ENCODE measurements at regions not wholly inside any gene's neighbourhood (a gene's known extent, or its start where the extent isn't known, plus 50 kb on each side); places are given as distances from the start of the nearest gene placed in this dataset.
"Not testable (repeated sequence)": the region's sequence is repeated elsewhere in the genome, so short reads cannot be mapped to it uniquely, and the experiment has no call there.

DNA sequence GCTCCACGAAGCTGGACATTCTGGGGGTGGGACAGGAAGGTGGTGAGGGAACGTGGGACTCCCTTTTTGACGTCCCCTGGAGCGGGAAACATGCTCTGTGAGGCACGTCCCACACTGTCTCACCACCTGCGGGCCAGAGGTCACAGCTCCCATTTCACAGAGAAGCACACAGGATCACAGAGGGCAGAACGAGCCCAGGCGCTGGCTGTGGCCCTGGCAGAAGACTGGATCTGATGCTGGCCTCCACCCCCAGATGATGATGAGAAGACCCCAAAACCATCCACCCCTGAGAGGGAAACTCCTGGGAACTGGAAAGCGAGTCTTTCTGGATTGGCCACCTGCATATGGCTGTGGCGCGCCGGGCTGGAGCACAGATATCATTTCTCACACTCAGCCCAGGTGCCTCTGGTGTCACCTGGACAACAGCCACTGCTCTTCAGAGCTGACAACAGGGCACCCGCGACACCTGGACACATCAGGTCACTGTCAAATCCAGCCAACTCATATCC lies 216.2 kb downstream of the TUBA3C start:
- ATAC-seq = no peak
- H3K4me3 ChIP-seq (ENCODE audit: low read depth in 2 of 2, low read length in 2 of 2) = no peak overlapping the region
- in situ Hi-C loops (cut with HindIII; ENCODE audit: low pct_unique_long_range_greater_than_20kb, low sequenced_read_pairs) (no loop called here), intact Hi-C loops (cut with micrococcal nuclease; ENCODE audit: unreplicated experiment) (no loop called here)
- H3K27me3 ChIP-seq (ENCODE audit: control insufficient read depth, insufficient read depth, low read length) = no peaks in the 10 kb centered on the region
- ChIA-PET POLR2A (no interaction called here), CTCF (no interaction called here)
- no peaks in the 10 kb centered on the region for H3K36me3 ChIP-seq (ENCODE audit: control insufficient read depth, insufficient read depth, low read length)
- H3K9me3 ChIP-seq (ENCODE audit: control insufficient read depth, insufficient read depth, low read depth, low read length) = no peaks in the 10 kb centered on the region
- no peak overlapping the region for H3K27ac ChIP-seq (ENCODE audit: low read length)
- no peak for TF ChIP-seq TCF7L2 (IDR thresholded peaks at IDR 0.05; ENCODE audit: low read depth, low read length)
- TF ChIP-seq, protein P1, sequence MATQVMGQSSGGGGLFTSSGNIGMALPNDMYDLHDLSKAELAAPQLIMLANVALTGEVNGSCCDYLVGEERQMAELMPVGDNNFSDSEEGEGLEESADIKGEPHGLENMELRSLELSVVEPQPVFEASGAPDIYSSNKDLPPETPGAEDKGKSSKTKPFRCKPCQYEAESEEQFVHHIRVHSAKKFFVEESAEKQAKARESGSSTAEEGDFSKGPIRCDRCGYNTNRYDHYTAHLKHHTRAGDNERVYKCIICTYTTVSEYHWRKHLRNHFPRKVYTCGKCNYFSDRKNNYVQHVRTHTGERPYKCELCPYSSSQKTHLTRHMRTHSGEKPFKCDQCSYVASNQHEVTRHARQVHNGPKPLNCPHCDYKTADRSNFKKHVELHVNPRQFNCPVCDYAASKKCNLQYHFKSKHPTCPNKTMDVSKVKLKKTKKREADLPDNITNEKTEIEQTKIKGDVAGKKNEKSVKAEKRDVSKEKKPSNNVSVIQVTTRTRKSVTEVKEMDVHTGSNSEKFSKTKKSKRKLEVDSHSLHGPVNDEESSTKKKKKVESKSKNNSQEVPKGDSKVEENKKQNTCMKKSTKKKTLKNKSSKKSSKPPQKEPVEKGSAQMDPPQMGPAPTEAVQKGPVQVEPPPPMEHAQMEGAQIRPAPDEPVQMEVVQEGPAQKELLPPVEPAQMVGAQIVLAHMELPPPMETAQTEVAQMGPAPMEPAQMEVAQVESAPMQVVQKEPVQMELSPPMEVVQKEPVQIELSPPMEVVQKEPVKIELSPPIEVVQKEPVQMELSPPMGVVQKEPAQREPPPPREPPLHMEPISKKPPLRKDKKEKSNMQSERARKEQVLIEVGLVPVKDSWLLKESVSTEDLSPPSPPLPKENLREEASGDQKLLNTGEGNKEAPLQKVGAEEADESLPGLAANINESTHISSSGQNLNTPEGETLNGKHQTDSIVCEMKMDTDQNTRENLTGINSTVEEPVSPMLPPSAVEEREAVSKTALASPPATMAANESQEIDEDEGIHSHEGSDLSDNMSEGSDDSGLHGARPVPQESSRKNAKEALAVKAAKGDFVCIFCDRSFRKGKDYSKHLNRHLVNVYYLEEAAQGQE (IDR thresholded peaks at IDR 0.05; ENCODE audit: insufficient read depth in 1 of 2, low read depth in 2 of 2, low read length in 1 of 2) = no peak
- DNase-seq (ENCODE audit: low read depth, low spot score) = no peak
- H3K4me1 ChIP-seq (ENCODE audit: control insufficient read depth, insufficient read depth, low read length) = no peaks in the 10 kb centered on the region
- no TSS peak for BruUV-seq (replicated peaks)

DNA sequence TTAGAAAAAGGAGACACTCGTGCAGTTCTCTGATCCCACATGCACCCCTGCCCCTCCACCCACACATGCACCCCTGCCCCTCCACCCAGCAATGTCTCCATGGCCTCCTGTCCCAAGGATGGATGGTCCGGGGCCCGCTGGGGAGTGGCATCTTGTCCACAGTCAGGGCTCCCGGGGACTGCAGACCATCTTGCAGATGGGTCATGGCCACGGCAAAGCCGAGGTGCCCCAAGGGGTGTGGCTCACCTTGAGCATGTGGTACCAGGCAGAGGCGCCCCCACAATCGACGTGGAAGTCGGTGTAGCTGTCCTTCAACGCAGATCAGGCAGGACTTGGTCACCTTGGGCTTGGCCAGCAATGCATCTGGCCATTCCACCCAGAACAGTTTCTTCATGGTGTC lies 216.7 kb downstream of the TUBA3C start:
- BruUV-seq (replicated peaks) = no TSS peak
- DNase-seq (ENCODE audit: low read depth, low spot score) (no peak), ATAC-seq (no peak)
- H3K4me1 ChIP-seq (ENCODE audit: control insufficient read depth, insufficient read depth, low read length) = no peaks in the 10 kb centered on the region
- CTCF ChIA-PET = no interaction called here
- intact Hi-C loops (cut with micrococcal nuclease; ENCODE audit: unreplicated experiment) = no loop called here
- H3K27ac ChIP-seq (ENCODE audit: low read length) = no peak overlapping the region
- H3K9me3 ChIP-seq (ENCODE audit: control insufficient read depth, insufficient read depth, low read depth, low read length) = no peaks in the 10 kb centered on the region
- POLR2A ChIA-PET = no interaction called here
- H3K36me3 ChIP-seq (ENCODE audit: control insufficient read depth, insufficient read depth, low read length) = no peaks in the 10 kb centered on the region
- in situ Hi-C loops (cut with HindIII; ENCODE audit: low pct_unique_long_range_greater_than_20kb, low sequenced_read_pairs) = no loop called here
- no peaks in the 10 kb centered on the region for H3K27me3 ChIP-seq (ENCODE audit: control insufficient read depth, insufficient read depth, low read length)
- TF ChIP-seq, protein P2, sequence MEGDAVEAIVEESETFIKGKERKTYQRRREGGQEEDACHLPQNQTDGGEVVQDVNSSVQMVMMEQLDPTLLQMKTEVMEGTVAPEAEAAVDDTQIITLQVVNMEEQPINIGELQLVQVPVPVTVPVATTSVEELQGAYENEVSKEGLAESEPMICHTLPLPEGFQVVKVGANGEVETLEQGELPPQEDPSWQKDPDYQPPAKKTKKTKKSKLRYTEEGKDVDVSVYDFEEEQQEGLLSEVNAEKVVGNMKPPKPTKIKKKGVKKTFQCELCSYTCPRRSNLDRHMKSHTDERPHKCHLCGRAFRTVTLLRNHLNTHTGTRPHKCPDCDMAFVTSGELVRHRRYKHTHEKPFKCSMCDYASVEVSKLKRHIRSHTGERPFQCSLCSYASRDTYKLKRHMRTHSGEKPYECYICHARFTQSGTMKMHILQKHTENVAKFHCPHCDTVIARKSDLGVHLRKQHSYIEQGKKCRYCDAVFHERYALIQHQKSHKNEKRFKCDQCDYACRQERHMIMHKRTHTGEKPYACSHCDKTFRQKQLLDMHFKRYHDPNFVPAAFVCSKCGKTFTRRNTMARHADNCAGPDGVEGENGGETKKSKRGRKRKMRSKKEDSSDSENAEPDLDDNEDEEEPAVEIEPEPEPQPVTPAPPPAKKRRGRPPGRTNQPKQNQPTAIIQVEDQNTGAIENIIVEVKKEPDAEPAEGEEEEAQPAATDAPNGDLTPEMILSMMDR (IDR thresholded peaks at IDR 0.05) = no peak
- TF ChIP-seq POLR2AphosphoS5 (IDR thresholded peaks at IDR 0.05; ENCODE audit: low read depth, low read length) (no peak), TCF7L2 (IDR thresholded peaks at IDR 0.05; ENCODE audit: low read depth, low read length) (no peak), SIN3A (IDR thresholded peaks at IDR 0.05; ENCODE audit: borderline replicate concordance, insufficient read depth, low read depth, low read length) (no peak)
- TF ChIP-seq, protein P1 (IDR thresholded peaks at IDR 0.05; ENCODE audit: insufficient read depth in 1 of 2, low read depth in 2 of 2, low read length in 1 of 2) = no peak
- no peak overlapping the region for H3K4me3 ChIP-seq (ENCODE audit: low read depth in 2 of 2, low read length in 2 of 2)

DNA sequence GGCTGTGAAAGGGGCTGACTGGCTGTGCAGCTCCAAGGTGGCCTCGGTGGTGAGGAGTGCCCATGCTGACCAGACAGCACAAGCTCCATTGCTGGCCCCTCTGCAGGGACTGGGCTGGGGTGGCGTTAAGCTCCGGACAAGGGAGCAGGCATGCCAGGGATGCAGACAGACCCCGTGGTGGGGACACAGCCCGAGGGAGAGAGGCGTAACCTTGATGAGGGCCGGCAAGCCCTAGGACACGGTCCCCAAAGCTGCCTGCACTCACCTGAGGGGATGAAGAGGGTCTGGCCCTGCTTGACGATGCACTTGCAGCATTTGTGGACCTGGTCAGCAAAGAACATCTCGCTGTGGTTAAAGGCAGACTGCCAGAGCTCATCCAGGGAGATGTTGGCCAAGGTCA lies 217.9 kb downstream of the TUBA3C start:
- BruUV-seq (replicated peaks); H3K27me3 ChIP-seq (ENCODE audit: control insufficient read depth, insufficient read depth, low read length); DNase-seq (ENCODE audit: low read depth, low spot score); H3K9me3 ChIP-seq (ENCODE audit: control insufficient read depth, insufficient read depth, low read depth, low read length); CTCF ChIA-PET; H3K27ac ChIP-seq (ENCODE audit: low read length); H3K36me3 ChIP-seq (ENCODE audit: control insufficient read depth, insufficient read depth, low read length); ATAC-seq; in situ Hi-C loops (cut with HindIII; ENCODE audit: low pct_unique_long_range_greater_than_20kb, low sequenced_read_pairs); H3K4me1 ChIP-seq (ENCODE audit: control insufficient read depth, insufficient read depth, low read length); POLR2A ChIA-PET; H3K4me3 ChIP-seq (ENCODE audit: low read depth in 2 of 2, low read length in 2 of 2); intact Hi-C loops (cut with micrococcal nuclease; ENCODE audit: unreplicated experiment): not testable (repeated sequence)
